Body of pancreas (tissue), 4 donors: ENCODE measurements at regions not wholly inside any gene's neighbourhood (a gene's known extent, or its start where the extent isn't known, plus 50 kb on each side); places are given as distances from the start of the nearest gene placed in this dataset.

Experiments
- ATAC-seq: fragments of 150-250 bp; one replicate; pipeline ENCODE4 v1.9.1; 2016
- DNase-seq, 4 donors: peaks; one replicate each; pipeline ENCODE4 v3.0.0-alpha.2; 2019
- H3K27ac ChIP-seq, 4 donors: fragments of 200-600 bp; sonication (generic); 1 replicate in 3 of 4; 2 replicates in 1 of 4; pipeline versions ENCODE4 v1.5.1 to v1.6.1; 2016 to 2019; ENCODE audit warnings: mild to moderate bottlenecking in 1 of 4, mixed read lengths in 1 of 4, moderate library complexity in 1 of 4
- H3K27me3 ChIP-seq, 2 donors: fragments of 200-600 bp; sonication (generic); one replicate each; pipeline ENCODE4 v1.6.0; 2016; ENCODE audit warnings: mild to moderate bottlenecking in 1 of 2
- H3K36me3 ChIP-seq, 2 donors: fragments of 200-600 bp; sonication (generic); replicated peaks in 1 of 2; 2 replicates each; pipeline ENCODE4 v1.5.1; 2016; ENCODE audit warnings: low read depth in 2 of 2; ENCODE audit not compliant: insufficient read depth in 1 of 2
- H3K4me1 ChIP-seq: fragments of 200-600 bp; sonication (generic); one replicate; pipeline ENCODE4 v1.6.0; 2016
- H3K4me3 ChIP-seq, 2 donors: fragments of 200-600 bp; sonication (generic); 1 replicate in 1 of 2; 2 replicates in 1 of 2; pipeline ENCODE4 v1.5.1; 2016 to 2019
- H3K9me3 ChIP-seq, 3 donors: fragments of 200-600 bp; sonication (generic); 1 replicate in 2 of 3; 2 replicates in 1 of 3; pipeline ENCODE4 v1.5.1; 2016
- POLR2A ChIP-seq, 3 donors: fragments of 450-650 bp; IDR thresholded peaks; one replicate each; pipeline ENCODE4 v1.6.1; 2016; ENCODE audit warnings: antibody characterized with exemption in 3 of 3, mild to moderate bottlenecking in 2 of 3
- WGBS, 2 donors: methylation state at CpG; one replicate each; pipeline ENCODE4 v1.1.5; 2017; 5-methylcytosine and 5-hydroxymethylcytosine counted together
- intact Hi-C: fragments of 100-400 bp; cut with DNase I; formaldehyde crosslinking; loops from one replicate; pipeline ENCODE4 v1.15.1; 2023
- TF ChIP-seq, protein P1 (sequence below), 7 experiments: fragments of 450-650 bp in 4 of 7; fragments of 200-600 bp in 3 of 7; sonication (generic) in 3 of 7; IDR thresholded peaks; one replicate each; pipeline ENCODE4 v1.5.1; 2016 to 2019; ENCODE audit warnings: antibody characterized with exemption in 7 of 7

DNA sequence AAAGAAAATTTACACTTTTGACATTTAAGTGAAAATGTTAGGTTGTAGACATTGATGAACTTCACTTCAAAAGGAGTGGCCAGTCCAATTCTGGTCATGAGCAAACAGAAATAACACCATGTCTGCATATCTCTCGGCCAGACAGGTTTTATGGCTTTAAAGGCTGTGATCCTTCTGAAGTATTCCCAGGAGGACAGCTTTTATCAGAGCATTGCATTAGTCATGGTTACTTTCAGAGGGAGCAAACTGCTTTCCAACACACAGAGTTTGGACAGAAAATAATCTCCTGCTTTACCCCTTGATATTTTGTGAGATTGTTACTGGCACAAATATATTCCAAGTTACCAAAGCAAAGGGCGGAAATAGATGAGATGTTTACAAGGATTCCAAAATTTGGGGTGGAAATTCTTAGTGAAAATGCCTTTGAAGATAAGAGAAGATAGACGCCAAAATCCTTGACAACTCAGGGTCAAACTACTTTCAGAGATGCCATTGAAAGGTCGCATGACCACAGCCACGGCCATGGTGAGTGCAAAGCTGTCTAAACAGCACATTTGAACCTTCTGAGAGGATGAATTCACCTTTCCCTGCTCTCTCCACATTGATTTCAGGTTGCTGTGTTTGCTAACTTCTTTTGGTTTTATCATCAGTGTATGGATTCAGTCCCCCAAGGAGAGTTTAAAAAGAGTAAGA, 584.5 kb upstream of the SGCG start:
- no peak overlapping the region for H3K4me3 ChIP-seq
- peak overlapping the region in 1 of 4 donors; percentile 39 for H3K27ac ChIP-seq
- intact Hi-C loops = no loop called here
- H3K27me3 ChIP-seq = no peaks in the 10 kb centered on the region
- 22 to 25% methylated on average over 5 of the region's 5 CpGs for WGBS, 2 donors
- H3K4me1 ChIP-seq = no peaks in the 10 kb centered on the region
- DNase-seq (no peak), ATAC-seq (no peak)
- no peak for TF ChIP-seq POLR2A (IDR thresholded peaks at IDR 0.05)
- TF ChIP-seq, protein P1, sequence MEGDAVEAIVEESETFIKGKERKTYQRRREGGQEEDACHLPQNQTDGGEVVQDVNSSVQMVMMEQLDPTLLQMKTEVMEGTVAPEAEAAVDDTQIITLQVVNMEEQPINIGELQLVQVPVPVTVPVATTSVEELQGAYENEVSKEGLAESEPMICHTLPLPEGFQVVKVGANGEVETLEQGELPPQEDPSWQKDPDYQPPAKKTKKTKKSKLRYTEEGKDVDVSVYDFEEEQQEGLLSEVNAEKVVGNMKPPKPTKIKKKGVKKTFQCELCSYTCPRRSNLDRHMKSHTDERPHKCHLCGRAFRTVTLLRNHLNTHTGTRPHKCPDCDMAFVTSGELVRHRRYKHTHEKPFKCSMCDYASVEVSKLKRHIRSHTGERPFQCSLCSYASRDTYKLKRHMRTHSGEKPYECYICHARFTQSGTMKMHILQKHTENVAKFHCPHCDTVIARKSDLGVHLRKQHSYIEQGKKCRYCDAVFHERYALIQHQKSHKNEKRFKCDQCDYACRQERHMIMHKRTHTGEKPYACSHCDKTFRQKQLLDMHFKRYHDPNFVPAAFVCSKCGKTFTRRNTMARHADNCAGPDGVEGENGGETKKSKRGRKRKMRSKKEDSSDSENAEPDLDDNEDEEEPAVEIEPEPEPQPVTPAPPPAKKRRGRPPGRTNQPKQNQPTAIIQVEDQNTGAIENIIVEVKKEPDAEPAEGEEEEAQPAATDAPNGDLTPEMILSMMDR (IDR thresholded peaks at IDR 0.05) = no peak
- no peaks in the 10 kb centered on the region for H3K36me3 ChIP-seq
- H3K9me3 ChIP-seq = no peaks in the 10 kb centered on the region

DNA sequence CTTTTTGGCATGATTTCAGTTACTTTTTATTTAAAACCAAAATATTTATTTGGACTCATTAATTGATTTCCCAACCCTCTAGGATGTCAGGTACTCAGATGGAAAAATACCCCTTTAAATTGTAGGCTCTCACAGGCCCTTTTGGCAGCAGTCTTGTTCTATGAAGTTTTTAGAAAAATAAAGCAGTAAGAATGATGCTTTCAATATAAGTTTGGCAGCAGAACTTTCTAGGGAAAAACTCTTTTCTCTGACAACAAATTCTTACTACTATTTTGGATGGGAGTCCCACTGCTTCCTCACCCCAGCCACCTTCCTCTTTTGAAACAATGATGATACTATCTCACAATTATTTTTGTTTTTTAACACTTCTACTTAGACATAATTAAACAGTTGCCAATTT, 581.6 kb upstream of the SGCG start:
- H3K4me3 ChIP-seq = no peak overlapping the region
- no peak for TF ChIP-seq POLR2A (IDR thresholded peaks at IDR 0.05)
- TF ChIP-seq, protein P1 (IDR thresholded peaks at IDR 0.05) = no peak
- H3K4me1 ChIP-seq = no peaks in the 10 kb centered on the region
- intact Hi-C loops = no loop called here
- DNase-seq = no peak
- no peak for ATAC-seq
- no peaks in the 10 kb centered on the region for H3K36me3 ChIP-seq
- H3K27me3 ChIP-seq = no peaks in the 10 kb centered on the region
- no peaks in the 10 kb centered on the region for H3K9me3 ChIP-seq
- no peak overlapping the region for H3K27ac ChIP-seq

DNA sequence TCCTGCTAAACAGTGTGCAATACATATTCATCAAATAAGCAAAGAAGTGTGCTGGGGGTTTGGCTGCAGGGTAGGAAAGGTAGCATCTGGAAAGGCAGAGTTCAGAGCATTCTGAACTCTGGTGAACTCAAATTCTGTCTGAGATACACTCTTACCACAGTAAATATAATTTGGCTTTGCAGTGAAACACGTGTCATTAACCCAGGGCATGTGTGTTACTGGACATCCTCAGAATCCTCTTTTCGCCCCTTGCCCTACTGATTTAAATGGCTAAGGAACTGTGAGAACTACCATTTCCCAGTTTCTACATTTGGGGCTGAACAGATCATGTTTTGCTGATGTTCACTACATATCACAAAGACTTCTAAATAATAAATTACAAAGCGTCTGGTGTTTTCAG, 562.8 kb upstream of the SGCG start:
- Histone ChIP-seq H3K4me3 (no peak overlapping the region), H3K9me3 (no peaks in the 10 kb centered on the region), H3K27ac (no peak overlapping the region), H3K27me3 (no peaks in the 10 kb centered on the region), H3K4me1 (no peaks in the 10 kb centered on the region), H3K36me3 (no peaks in the 10 kb centered on the region)
- intact Hi-C loops = no loop called here
- no peak for ATAC-seq
- no peak for DNase-seq
- TF ChIP-seq POLR2A (IDR thresholded peaks at IDR 0.05) = no peak
- TF ChIP-seq, protein P1 (IDR thresholded peaks at IDR 0.05) = no peak
- WGBS, 2 donors = 63 to 64% methylated on average over 3 of the region's 3 CpGs

DNA sequence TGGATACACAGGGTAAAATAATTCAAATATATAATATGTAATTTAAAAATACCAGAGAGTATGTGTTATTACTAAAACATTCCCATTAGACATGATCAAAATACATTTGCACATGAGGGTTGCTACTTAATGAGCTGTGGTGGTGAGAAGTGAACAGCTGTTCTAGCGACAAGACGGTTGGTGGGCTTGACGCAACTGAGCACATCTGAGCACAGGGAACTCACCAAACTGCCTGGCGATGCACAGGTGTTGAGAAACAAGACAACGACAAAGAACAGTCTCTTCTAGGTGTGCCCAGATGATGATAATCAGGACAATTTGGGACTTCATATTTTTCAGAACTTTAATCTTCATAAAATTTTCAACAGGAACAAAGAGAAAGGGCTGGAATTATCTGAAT, 555.1 kb upstream of the SGCG start:
- 70 to 71% methylated on average over 5 of the region's 5 CpGs for WGBS, 2 donors
- TF ChIP-seq, protein P1 (IDR thresholded peaks at IDR 0.05) = no peak
- no peak for TF ChIP-seq POLR2A (IDR thresholded peaks at IDR 0.05)
- no peak overlapping the region for H3K4me3 ChIP-seq
- intact Hi-C loops = no loop called here
- no peaks in the 10 kb centered on the region for H3K27me3 ChIP-seq
- no peak for DNase-seq
- no peaks in the 10 kb centered on the region for H3K9me3 ChIP-seq
- H3K4me1 ChIP-seq = no peaks in the 10 kb centered on the region
- no peak for ATAC-seq
- no peak overlapping the region for H3K27ac ChIP-seq
- H3K36me3 ChIP-seq = no peaks in the 10 kb centered on the region

DNA sequence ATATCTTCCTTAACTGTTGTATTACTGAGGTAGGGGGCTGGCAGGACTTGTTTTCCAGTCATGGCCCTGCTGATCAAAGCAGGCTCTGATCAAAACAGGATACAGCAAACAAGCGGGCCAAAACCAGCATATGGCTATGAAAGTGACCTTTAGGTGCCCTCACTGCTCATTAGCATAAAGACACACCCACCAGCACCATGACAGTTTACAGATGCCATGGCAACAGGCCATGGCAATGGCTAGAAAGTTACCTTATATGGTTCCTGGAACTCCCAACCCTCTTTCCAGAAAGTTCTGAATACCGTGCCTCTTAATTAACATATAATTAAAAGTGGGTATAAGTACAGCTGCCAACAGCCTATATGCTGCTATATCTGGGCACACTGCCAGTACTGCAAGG, 551.4 kb upstream of the SGCG start:
- intact Hi-C loops = no loop called here
- TF ChIP-seq POLR2A (IDR thresholded peaks at IDR 0.05) = no peak
- TF ChIP-seq, protein P1 (IDR thresholded peaks at IDR 0.05) = no peak
- H3K27ac ChIP-seq = no peak overlapping the region
- H3K4me3 ChIP-seq = no peak overlapping the region
- no peaks in the 10 kb centered on the region for H3K27me3 ChIP-seq
- no peaks in the 10 kb centered on the region for H3K36me3 ChIP-seq
- DNase-seq = no peak
- H3K9me3 ChIP-seq = no peaks in the 10 kb centered on the region
- ATAC-seq = no peak
- WGBS, 2 donors = 79% methylated on average over 2 of the region's 2 CpGs
- no peaks in the 10 kb centered on the region for H3K4me1 ChIP-seq
